ENCODE measurements at regions not wholly inside any gene's neighbourhood (a gene's known extent, or its start where the extent isn't known, plus 50 kb on each side); places are given as distances from the start of the nearest gene placed in this dataset.

DNA sequence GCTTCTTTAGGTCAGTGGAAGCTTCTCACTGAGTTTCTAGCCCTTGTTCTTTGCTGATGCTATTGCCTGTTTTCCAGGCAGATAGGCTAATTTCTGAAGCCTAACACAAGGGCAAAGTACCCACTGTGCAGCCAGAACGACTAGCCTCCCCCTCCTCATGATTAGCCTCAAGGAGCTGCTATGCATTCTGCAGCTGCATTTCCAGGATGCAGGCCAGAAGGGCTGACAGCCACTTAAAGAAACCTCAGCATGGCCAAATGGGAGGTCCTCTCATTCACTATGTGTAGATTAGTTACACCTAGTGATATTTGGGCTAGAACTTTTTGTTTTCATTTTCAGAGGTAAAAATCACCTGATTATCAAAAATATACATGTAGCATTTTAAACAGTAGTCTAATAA lies 216.0 kb downstream of the RAD51AP2 start:
- no peaks in the 10 kb centered on the region for H3K27me3 ChIP-seq (ENCODE audit: low read length)
- H3K36me3 ChIP-seq (ENCODE audit: insufficient read depth, low read length) = no peaks in the 10 kb centered on the region
- H3K9me2 ChIP-seq (replicated peaks; ENCODE audit: insufficient read depth, low read length) = no peaks in the 10 kb centered on the region
- no peak overlapping the region for H3K4me3 ChIP-seq (ENCODE audit: low read length)
- H3K79me2 ChIP-seq (ENCODE audit: low read length) = no peaks in the 10 kb centered on the region
- H4K20me1 ChIP-seq (ENCODE audit: insufficient read depth, low read depth, low read length) = no peaks in the 10 kb centered on the region
- no peak overlapping the region for H3K9ac ChIP-seq (ENCODE audit: low read length)
- no peak overlapping the region for H2AFZ ChIP-seq (ENCODE audit: low read length)
- no peak for DNase-seq
- no peaks in the 10 kb centered on the region for H3K9me3 ChIP-seq (ENCODE audit: low read length)
- no peak overlapping the region for H3K27ac ChIP-seq (ENCODE audit: low read length)
- no peaks in the 10 kb centered on the region for H3K4me1 ChIP-seq (ENCODE audit: low read length)
- no peak overlapping the region for H3K4me2 ChIP-seq (ENCODE audit: low read depth, low read length, poor library complexity, severe bottlenecking)

DNA sequence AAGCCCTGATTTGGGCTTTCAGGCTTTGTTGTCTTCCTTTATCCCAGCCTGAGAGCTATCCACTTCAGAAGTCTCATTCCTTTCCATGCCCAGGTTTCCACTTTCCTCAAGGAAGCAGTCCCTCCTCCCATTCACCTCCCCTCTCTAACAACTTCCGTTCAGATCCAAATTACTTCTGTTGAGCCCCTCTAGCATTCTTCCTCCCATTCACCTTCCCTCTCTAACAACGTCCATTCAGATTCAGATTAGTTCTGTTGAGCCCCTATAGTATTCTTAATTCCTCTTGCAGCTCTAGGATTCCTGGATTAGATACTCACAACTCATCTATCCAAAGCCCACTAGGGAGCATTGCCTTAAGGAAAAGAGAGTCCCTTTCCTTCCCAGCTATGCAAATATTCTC lies 216.8 kb downstream of the RAD51AP2 start:
- no peak for DNase-seq
- H2AFZ ChIP-seq (ENCODE audit: low read length) = no peak overlapping the region
- H3K9ac ChIP-seq (ENCODE audit: low read length) = no peak overlapping the region
- H4K20me1 ChIP-seq (ENCODE audit: insufficient read depth, low read depth, low read length) = no peaks in the 10 kb centered on the region
- H3K4me2 ChIP-seq (ENCODE audit: low read depth, low read length, poor library complexity, severe bottlenecking) = no peak overlapping the region
- no peaks in the 10 kb centered on the region for H3K4me1 ChIP-seq (ENCODE audit: low read length)
- H3K27ac ChIP-seq (ENCODE audit: low read length) = no peak overlapping the region
- no peaks in the 10 kb centered on the region for H3K27me3 ChIP-seq (ENCODE audit: low read length)
- no peaks in the 10 kb centered on the region for H3K79me2 ChIP-seq (ENCODE audit: low read length)
- no peaks in the 10 kb centered on the region for H3K9me3 ChIP-seq (ENCODE audit: low read length)
- no peaks in the 10 kb centered on the region for H3K36me3 ChIP-seq (ENCODE audit: insufficient read depth, low read length)
- H3K4me3 ChIP-seq (ENCODE audit: low read length) = no peak overlapping the region
- no peaks in the 10 kb centered on the region for H3K9me2 ChIP-seq (replicated peaks; ENCODE audit: insufficient read depth, low read length)

DNA sequence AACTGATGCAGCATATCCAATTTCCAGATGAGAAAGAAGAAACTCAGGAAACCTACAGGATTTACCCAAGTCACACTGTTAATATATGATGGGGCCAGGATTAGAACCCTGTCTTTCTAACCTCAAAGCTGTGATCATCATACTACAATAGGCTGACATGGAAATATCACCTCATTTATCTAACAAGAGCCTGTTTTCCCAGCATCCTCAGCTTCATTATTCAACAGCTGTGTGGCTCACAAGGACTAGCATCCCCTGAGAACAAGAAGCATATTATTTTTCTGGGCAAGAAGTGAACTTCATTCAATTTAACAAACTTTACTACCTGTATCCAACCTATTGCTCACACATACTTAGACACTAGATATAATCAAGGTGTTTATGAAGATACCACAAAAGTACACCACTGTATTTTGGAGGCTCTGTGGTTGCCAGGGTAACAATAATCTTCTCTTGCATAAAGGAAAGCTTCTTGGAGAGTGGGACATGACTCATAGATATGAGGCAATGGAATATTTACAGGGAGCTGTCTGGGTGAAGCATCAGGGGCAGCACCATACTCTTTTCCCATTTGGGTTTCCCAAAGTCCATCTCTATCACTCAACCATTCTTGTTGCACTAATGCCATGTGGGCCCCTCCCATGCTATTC lies 218.2 kb downstream of the RAD51AP2 start:
- Histone ChIP-seq H3K9me2 (replicated peaks; ENCODE audit: insufficient read depth, low read length) (no peaks in the 10 kb centered on the region), H3K4me2 (ENCODE audit: low read depth, low read length, poor library complexity, severe bottlenecking) (no peak overlapping the region), H2AFZ (ENCODE audit: low read length) (no peak overlapping the region), H3K9me3 (ENCODE audit: low read length) (no peaks in the 10 kb centered on the region), H3K4me3 (ENCODE audit: low read length) (no peak overlapping the region), H3K79me2 (ENCODE audit: low read length) (no peaks in the 10 kb centered on the region), H4K20me1 (ENCODE audit: insufficient read depth, low read depth, low read length) (no peaks in the 10 kb centered on the region), H3K9ac (ENCODE audit: low read length) (no peak overlapping the region), H3K27ac (ENCODE audit: low read length) (no peak overlapping the region), H3K4me1 (ENCODE audit: low read length) (no peaks in the 10 kb centered on the region), H3K27me3 (ENCODE audit: low read length) (no peaks in the 10 kb centered on the region), H3K36me3 (ENCODE audit: insufficient read depth, low read length) (no peaks in the 10 kb centered on the region)
- no peak for DNase-seq

DNA sequence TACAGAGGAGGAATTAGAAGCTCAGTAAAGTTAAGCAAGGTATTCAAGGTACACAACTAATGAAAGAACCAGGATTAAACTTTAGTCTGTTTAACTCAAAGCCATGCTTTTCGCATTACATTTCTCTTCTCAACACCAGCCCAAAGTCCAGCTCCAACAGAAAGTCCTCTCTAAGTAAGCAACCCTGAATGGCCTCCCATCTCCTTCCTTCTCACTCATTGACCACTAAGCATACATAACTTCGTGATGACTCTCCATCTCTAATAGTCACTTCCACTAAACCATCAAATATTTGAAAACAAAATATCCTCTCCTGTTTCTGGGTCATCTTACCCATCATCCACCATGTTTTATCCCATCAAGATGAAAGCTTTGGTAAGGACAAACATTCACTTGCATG lies 219.8 kb downstream of the RAD51AP2 start:
- no peaks in the 10 kb centered on the region for H3K27me3 ChIP-seq (ENCODE audit: low read length)
- no peak overlapping the region for H3K27ac ChIP-seq (ENCODE audit: low read length)
- DNase-seq = no peak
- no peak overlapping the region for H3K4me3 ChIP-seq (ENCODE audit: low read length)
- H3K4me1 ChIP-seq (ENCODE audit: low read length) = no peaks in the 10 kb centered on the region
- H3K9me2 ChIP-seq (replicated peaks; ENCODE audit: insufficient read depth, low read length) = no peaks in the 10 kb centered on the region
- no peaks in the 10 kb centered on the region for H4K20me1 ChIP-seq (ENCODE audit: insufficient read depth, low read depth, low read length)
- no peaks in the 10 kb centered on the region for H3K9me3 ChIP-seq (ENCODE audit: low read length)
- H3K9ac ChIP-seq (ENCODE audit: low read length) = no peak overlapping the region
- no peak overlapping the region for H2AFZ ChIP-seq (ENCODE audit: low read length)
- no peaks in the 10 kb centered on the region for H3K36me3 ChIP-seq (ENCODE audit: insufficient read depth, low read length)
- no peaks in the 10 kb centered on the region for H3K79me2 ChIP-seq (ENCODE audit: low read length)
- no peak overlapping the region for H3K4me2 ChIP-seq (ENCODE audit: low read depth, low read length, poor library complexity, severe bottlenecking)

DNA sequence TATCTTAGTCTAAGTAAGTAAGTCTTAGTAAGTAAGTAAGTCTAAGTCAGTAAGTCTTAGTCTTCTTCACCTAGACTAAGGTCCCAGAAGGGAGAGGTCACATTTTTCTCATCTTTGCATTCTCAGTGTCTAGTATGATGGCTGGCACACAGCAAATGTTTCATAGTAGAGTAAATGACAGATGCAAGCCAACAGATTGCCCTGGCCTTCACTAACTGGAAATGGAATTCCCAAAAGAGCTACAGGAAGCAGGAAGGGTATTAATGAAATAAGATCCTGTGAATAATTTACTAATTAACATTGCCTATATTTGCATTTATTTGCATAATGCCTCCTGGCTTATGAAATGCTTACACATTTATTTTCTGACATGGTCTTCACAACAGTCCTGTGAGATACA lies 221.6 kb downstream of the RAD51AP2 start:
- no peak overlapping the region for H3K4me2 ChIP-seq (ENCODE audit: low read depth, low read length, poor library complexity, severe bottlenecking)
- no peaks in the 10 kb centered on the region for H4K20me1 ChIP-seq (ENCODE audit: insufficient read depth, low read depth, low read length)
- H3K27me3 ChIP-seq (ENCODE audit: low read length) = no peaks in the 10 kb centered on the region
- no peak overlapping the region for H3K4me3 ChIP-seq (ENCODE audit: low read length)
- no peaks in the 10 kb centered on the region for H3K36me3 ChIP-seq (ENCODE audit: insufficient read depth, low read length)
- no peaks in the 10 kb centered on the region for H3K79me2 ChIP-seq (ENCODE audit: low read length)
- no peaks in the 10 kb centered on the region for H3K9me3 ChIP-seq (ENCODE audit: low read length)
- no peak for DNase-seq
- no peaks in the 10 kb centered on the region for H3K9me2 ChIP-seq (replicated peaks; ENCODE audit: insufficient read depth, low read length)
- H2AFZ ChIP-seq (ENCODE audit: low read length) = no peak overlapping the region
- no peaks in the 10 kb centered on the region for H3K4me1 ChIP-seq (ENCODE audit: low read length)
- H3K27ac ChIP-seq (ENCODE audit: low read length) = no peak overlapping the region
- H3K9ac ChIP-seq (ENCODE audit: low read length) = no peak overlapping the region

DNA sequence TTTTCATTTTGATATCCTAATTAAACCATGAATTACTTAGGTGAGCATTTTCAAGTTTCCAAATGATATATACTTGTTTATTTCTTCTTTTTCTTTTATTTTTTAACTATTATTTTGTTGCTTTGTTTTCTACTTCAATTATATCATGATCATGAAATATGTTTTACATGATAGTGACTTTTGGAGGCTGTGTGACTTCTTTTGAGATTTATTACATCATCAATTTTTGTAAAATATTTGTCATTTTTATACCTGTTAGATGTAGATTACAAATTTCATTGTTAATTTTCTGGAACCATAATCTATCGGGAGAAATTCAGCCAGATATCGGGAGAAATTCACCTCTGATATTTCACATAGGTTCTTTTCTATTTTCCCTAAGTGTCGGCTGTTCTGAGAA lies 228.6 kb downstream of the RAD51AP2 start:
- Histone ChIP-seq H2AFZ (ENCODE audit: low read length) (no peak overlapping the region), H3K9ac (ENCODE audit: low read length) (no peak overlapping the region), H3K9me3 (ENCODE audit: low read length) (no peaks in the 10 kb centered on the region), H3K9me2 (replicated peaks; ENCODE audit: insufficient read depth, low read length) (no peaks in the 10 kb centered on the region), H3K36me3 (ENCODE audit: insufficient read depth, low read length) (no peaks in the 10 kb centered on the region), H3K27me3 (ENCODE audit: low read length) (no peaks in the 10 kb centered on the region), H3K27ac (ENCODE audit: low read length) (no peak overlapping the region), H3K4me1 (ENCODE audit: low read length) (no peaks in the 10 kb centered on the region), H3K79me2 (ENCODE audit: low read length) (no peaks in the 10 kb centered on the region), H4K20me1 (ENCODE audit: insufficient read depth, low read depth, low read length) (no peaks in the 10 kb centered on the region), H3K4me2 (ENCODE audit: low read depth, low read length, poor library complexity, severe bottlenecking) (no peak overlapping the region), H3K4me3 (ENCODE audit: low read length) (no peak overlapping the region)
- DNase-seq = no peak

DNA sequence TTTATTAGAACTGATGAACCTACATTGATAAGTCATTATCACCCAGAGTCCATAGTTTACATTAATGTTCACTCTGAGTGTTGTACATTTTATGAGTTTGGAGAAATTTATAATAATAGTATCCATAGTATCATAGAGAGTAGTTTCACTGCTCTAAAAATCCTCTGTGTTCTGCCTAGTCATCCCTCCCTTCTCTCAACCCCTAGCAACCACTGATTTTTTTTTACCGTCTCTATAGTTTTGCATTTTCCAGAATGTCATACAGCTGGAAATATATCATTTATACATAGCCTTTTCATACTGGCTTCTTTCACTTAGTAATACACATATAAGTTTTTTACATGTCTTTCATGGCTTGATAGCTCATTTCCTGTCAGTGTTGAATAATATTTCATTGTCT lies 231.1 kb downstream of the RAD51AP2 start:
- Histone ChIP-seq H4K20me1 (ENCODE audit: insufficient read depth, low read depth, low read length) (no peaks in the 10 kb centered on the region), H3K36me3 (ENCODE audit: insufficient read depth, low read length) (no peaks in the 10 kb centered on the region), H3K27me3 (ENCODE audit: low read length) (no peaks in the 10 kb centered on the region), H2AFZ (ENCODE audit: low read length) (no peak overlapping the region), H3K4me3 (ENCODE audit: low read length) (no peak overlapping the region), H3K4me2 (ENCODE audit: low read depth, low read length, poor library complexity, severe bottlenecking) (no peak overlapping the region), H3K4me1 (ENCODE audit: low read length) (no peaks in the 10 kb centered on the region), H3K9me2 (replicated peaks; ENCODE audit: insufficient read depth, low read length) (no peaks in the 10 kb centered on the region), H3K9me3 (ENCODE audit: low read length) (no peaks in the 10 kb centered on the region), H3K79me2 (ENCODE audit: low read length) (no peaks in the 10 kb centered on the region), H3K27ac (ENCODE audit: low read length) (no peak overlapping the region), H3K9ac (ENCODE audit: low read length) (no peak overlapping the region)
- no peak for DNase-seq

DNA sequence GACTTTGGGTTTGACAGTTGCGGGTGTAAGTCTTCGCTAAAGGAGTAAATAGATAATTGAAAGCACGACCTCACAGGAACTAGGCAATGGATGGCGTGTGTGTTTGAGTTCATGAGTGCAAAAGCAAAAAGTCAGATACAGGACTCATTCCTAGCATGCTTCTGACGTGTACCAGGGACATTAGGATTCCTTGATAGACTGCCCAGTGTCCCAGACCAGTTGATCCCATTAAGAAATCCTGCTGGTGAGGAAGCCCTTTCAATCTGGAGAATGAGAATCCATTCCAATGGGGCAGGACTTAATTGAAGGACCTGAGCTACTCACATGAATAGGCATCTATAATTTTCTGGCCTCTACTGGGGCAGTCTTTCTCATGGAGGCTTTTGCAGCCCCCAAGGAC lies 235.4 kb downstream of the RAD51AP2 start:
- Histone ChIP-seq H4K20me1 (ENCODE audit: insufficient read depth, low read depth, low read length) (no peaks in the 10 kb centered on the region), H3K4me3 (ENCODE audit: low read length) (no peak overlapping the region), H3K9me3 (ENCODE audit: low read length) (no peaks in the 10 kb centered on the region), H3K9me2 (replicated peaks; ENCODE audit: insufficient read depth, low read length) (no peaks in the 10 kb centered on the region), H3K4me2 (ENCODE audit: low read depth, low read length, poor library complexity, severe bottlenecking) (no peak overlapping the region), H3K79me2 (ENCODE audit: low read length) (no peaks in the 10 kb centered on the region), H3K36me3 (ENCODE audit: insufficient read depth, low read length) (no peaks in the 10 kb centered on the region), H3K9ac (ENCODE audit: low read length) (no peak overlapping the region), H2AFZ (ENCODE audit: low read length) (no peak overlapping the region), H3K4me1 (ENCODE audit: low read length) (no peaks in the 10 kb centered on the region), H3K27me3 (ENCODE audit: low read length) (no peaks in the 10 kb centered on the region), H3K27ac (ENCODE audit: low read length) (no peak overlapping the region)
- no peak for DNase-seq

DNA sequence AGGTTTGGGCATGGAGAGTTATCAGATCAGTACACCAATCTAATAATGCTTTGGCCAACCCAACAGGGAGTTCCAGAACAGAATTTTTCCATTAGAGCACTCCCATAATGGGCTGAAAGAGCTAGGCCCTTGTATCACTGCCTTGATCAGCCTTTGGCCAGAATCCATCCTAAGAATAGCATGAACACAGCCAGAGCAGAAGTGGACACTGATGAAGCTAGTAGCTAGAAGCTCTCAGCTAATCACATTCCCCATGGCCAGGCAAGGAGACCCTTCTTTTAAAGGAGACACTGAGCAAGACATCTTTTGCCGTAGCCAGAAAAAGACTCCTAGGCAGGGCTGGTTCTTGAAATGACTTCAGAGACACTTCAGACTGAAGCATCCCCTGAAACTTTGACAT lies 236.0 kb downstream of the RAD51AP2 start:
- no peak overlapping the region for H3K4me2 ChIP-seq (ENCODE audit: low read depth, low read length, poor library complexity, severe bottlenecking)
- no peaks in the 10 kb centered on the region for H3K79me2 ChIP-seq (ENCODE audit: low read length)
- H3K4me3 ChIP-seq (ENCODE audit: low read length) = no peak overlapping the region
- H3K9me2 ChIP-seq (replicated peaks; ENCODE audit: insufficient read depth, low read length) = no peaks in the 10 kb centered on the region
- no peak overlapping the region for H3K27ac ChIP-seq (ENCODE audit: low read length)
- no peaks in the 10 kb centered on the region for H4K20me1 ChIP-seq (ENCODE audit: insufficient read depth, low read depth, low read length)
- no peak overlapping the region for H3K9ac ChIP-seq (ENCODE audit: low read length)
- H2AFZ ChIP-seq (ENCODE audit: low read length) = no peak overlapping the region
- H3K36me3 ChIP-seq (ENCODE audit: insufficient read depth, low read length) = no peaks in the 10 kb centered on the region
- DNase-seq = no peak
- H3K9me3 ChIP-seq (ENCODE audit: low read length) = no peaks in the 10 kb centered on the region
- H3K4me1 ChIP-seq (ENCODE audit: low read length) = no peaks in the 10 kb centered on the region
- no peaks in the 10 kb centered on the region for H3K27me3 ChIP-seq (ENCODE audit: low read length)
